Nephron (organoid): ENCODE measurements at regions not wholly inside any gene's neighbourhood (a gene's known extent, or its start where the extent isn't known, plus 50 kb on each side); places are given as distances from the start of the nearest gene placed in this dataset.

ENCODE experiments used
- H3K27ac Mint-ChIP-seq, 3 experiments: 2 replicates each; pipeline ENCODE4 v1.8.0; 2020; ENCODE audit warnings: mixed read lengths in 3 of 3, mild to moderate bottlenecking in 2 of 3, moderate library complexity in 1 of 3
- H3K27me3 Mint-ChIP-seq: 2 replicates; pipeline ENCODE4 v1.8.0; 2021; ENCODE audit warnings: low read depth, mild to moderate bottlenecking, moderate library complexity, mixed read lengths
- H3K36me3 Mint-ChIP-seq: 2 replicates; pipeline ENCODE4 v1.8.0; 2020; ENCODE audit warnings: low read depth, mixed read lengths
- H3K4me1 Mint-ChIP-seq: 2 replicates; pipeline ENCODE4 v1.8.0; 2020; ENCODE audit warnings: mixed read lengths
- H3K4me3 Mint-ChIP-seq, 3 experiments: 2 replicates each; pipeline ENCODE4 v1.8.0; 2020; ENCODE audit warnings: mild to moderate bottlenecking in 3 of 3, mixed read lengths in 3 of 3, moderate library complexity in 2 of 3
- H3K9me3 Mint-ChIP-seq: 2 replicates; pipeline ENCODE4 v1.8.0; 2020; ENCODE audit warnings: mixed read lengths
- TF ChIP-seq, protein P1 (sequence below), 3 experiments: fragments of 200-600 bp; sonication (generic); IDR thresholded peaks; one replicate each; pipeline ENCODE4 v1.5.0; 2021; ENCODE audit warnings: antibody characterized with exemption in 3 of 3; ENCODE audit not compliant: unreplicated experiment in 3 of 3

- H3K36me3 Mint-ChIP-seq = no peaks in the 10 kb centered on the region
These were observed 571.8 kb downstream of the QKI start for GRCh38 chr6:163986313-163986712.

DNA sequence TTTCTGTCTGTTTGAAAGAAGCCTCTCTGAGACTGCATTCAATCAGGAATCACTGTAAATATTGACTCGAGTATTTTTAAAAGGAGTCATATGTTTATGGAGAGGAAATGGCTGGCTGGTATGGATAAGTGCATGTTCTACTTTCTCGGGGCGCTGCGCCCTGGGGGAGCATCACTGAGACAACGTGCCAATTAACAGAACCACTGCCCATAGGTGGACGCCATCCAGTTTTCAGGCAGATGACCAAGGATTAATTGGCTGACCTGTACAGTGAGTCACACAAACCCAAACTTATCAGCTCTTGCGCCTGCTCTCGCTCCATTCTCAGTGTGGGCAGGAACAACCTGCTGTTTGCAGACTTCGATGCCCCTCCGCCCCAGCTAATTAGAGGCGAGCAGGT is 571.2 kb downstream of the QKI start:
- TF ChIP-seq, protein P1, sequence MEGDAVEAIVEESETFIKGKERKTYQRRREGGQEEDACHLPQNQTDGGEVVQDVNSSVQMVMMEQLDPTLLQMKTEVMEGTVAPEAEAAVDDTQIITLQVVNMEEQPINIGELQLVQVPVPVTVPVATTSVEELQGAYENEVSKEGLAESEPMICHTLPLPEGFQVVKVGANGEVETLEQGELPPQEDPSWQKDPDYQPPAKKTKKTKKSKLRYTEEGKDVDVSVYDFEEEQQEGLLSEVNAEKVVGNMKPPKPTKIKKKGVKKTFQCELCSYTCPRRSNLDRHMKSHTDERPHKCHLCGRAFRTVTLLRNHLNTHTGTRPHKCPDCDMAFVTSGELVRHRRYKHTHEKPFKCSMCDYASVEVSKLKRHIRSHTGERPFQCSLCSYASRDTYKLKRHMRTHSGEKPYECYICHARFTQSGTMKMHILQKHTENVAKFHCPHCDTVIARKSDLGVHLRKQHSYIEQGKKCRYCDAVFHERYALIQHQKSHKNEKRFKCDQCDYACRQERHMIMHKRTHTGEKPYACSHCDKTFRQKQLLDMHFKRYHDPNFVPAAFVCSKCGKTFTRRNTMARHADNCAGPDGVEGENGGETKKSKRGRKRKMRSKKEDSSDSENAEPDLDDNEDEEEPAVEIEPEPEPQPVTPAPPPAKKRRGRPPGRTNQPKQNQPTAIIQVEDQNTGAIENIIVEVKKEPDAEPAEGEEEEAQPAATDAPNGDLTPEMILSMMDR (IDR thresholded peaks at IDR 0.05; ENCODE audit: unreplicated experiment in 3 of 3) = no peak
- no peak overlapping the region for H3K27ac Mint-ChIP-seq
- H3K4me1 Mint-ChIP-seq = no peaks in the 10 kb centered on the region
- no peaks in the 10 kb centered on the region for H3K36me3 Mint-ChIP-seq
- peaks cover 5% of the 10 kb centered on the region for H3K9me3 Mint-ChIP-seq
- no peaks in the 10 kb centered on the region for H3K27me3 Mint-ChIP-seq
- H3K4me3 Mint-ChIP-seq = no peak overlapping the region

More at GRCh38 chr6:163986313-163986712, 571.8 kb downstream of the QKI start:
- H3K4me3 Mint-ChIP-seq = no peak overlapping the region
- no peaks in the 10 kb centered on the region for H3K27me3 Mint-ChIP-seq
- no peaks in the 10 kb centered on the region for H3K4me1 Mint-ChIP-seq
- peaks cover 5% of the 10 kb centered on the region for H3K9me3 Mint-ChIP-seq
- H3K27ac Mint-ChIP-seq = no peak overlapping the region
- TF ChIP-seq, protein P1 (IDR thresholded peaks at IDR 0.05; ENCODE audit: unreplicated experiment in 3 of 3) = no peak

- Mint-ChIP-seq H3K4me3 (no peak overlapping the region), H3K27ac (no peak overlapping the region), H3K36me3 (no peaks in the 10 kb centered on the region), H3K9me3 (peaks cover 9% of the 10 kb centered on the region), H3K4me1 (no peaks in the 10 kb centered on the region), H3K27me3 (no peaks in the 10 kb centered on the region)
- TF ChIP-seq, protein P1 (IDR thresholded peaks at IDR 0.05; ENCODE audit: unreplicated experiment in 3 of 3) = no peak
These were observed 570.5 kb downstream of the QKI start for GRCh38 chr6:163985040-163985439.

GRCh38 chr6:163984124-163984936 is 569.8 kb downstream of the QKI start:
- peaks cover 10% of the 10 kb centered on the region for H3K9me3 Mint-ChIP-seq
- no peak overlapping the region for H3K4me3 Mint-ChIP-seq
- TF ChIP-seq, protein P1 (IDR thresholded peaks at IDR 0.05; ENCODE audit: unreplicated experiment in 3 of 3) = no peak
- H3K27ac Mint-ChIP-seq = no peak overlapping the region
- no peaks in the 10 kb centered on the region for H3K27me3 Mint-ChIP-seq
- H3K36me3 Mint-ChIP-seq = no peaks in the 10 kb centered on the region
- no peaks in the 10 kb centered on the region for H3K4me1 Mint-ChIP-seq

DNA sequence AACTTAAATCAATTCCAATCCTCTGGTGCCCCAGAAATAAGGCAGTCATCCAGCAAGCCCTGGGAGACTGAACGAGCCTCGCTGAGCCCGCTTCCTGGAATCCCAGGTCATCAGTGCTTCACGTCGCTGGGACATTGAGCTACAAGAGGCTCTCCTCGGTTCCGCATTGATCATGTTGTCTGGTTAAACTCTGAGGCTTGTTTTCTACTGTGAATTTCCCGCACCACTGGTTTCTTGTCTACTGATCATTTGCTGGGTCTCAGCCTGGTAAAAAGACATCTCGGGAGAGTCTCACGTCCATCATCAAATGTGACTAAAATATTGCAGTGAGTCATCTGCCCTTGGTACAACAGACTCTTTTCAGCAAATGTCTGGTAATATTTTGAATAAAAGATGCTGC is 569.2 kb downstream of the QKI start:
- H3K4me1 Mint-ChIP-seq = no peaks in the 10 kb centered on the region
- H3K4me3 Mint-ChIP-seq = no peak overlapping the region
- no peak overlapping the region for H3K27ac Mint-ChIP-seq
- peaks cover 14% of the 10 kb centered on the region for H3K9me3 Mint-ChIP-seq
- no peaks in the 10 kb centered on the region for H3K36me3 Mint-ChIP-seq
- TF ChIP-seq, protein P1 (IDR thresholded peaks at IDR 0.05; ENCODE audit: unreplicated experiment in 3 of 3) = no peak
- peaks cover 4% of the 10 kb centered on the region for H3K27me3 Mint-ChIP-seq

DNA sequence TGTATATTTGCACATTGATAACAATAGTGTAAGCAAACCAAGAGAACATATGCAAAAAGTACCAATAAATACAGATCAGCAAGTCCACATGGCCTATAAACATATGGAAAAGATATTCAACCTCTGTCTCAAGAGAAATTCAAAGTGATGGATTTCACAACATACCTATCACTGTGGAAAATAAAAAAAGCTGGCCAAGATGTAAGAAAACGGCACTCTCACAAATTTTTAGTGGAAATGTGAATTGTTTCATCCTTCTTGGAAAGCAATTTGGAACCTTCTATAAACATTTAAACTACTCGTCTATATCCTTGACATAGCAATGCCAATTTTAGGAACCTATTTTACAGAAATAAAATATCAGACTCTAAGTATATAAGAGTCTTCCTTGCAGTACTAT is 559.8 kb downstream of the QKI start:
- H3K4me1 Mint-ChIP-seq = no peaks in the 10 kb centered on the region
- TF ChIP-seq, protein P1 (IDR thresholded peaks at IDR 0.05; ENCODE audit: unreplicated experiment in 3 of 3) = no peak
- H3K9me3 Mint-ChIP-seq = peaks cover 24% of the 10 kb centered on the region
- H3K36me3 Mint-ChIP-seq = no peaks in the 10 kb centered on the region
- H3K27ac Mint-ChIP-seq = no peak overlapping the region
- peaks cover 11% of the 10 kb centered on the region for H3K27me3 Mint-ChIP-seq
- no peak overlapping the region for H3K4me3 Mint-ChIP-seq
